HG03196 (cell line): ENCODE measurements at regions not wholly inside any gene's neighbourhood (a gene's known extent, or its start where the extent isn't known, plus 50 kb on each side); places are given as distances from the start of the nearest gene placed in this dataset.
"Not testable (repeated sequence)": the region's sequence is repeated elsewhere in the genome, so short reads cannot be mapped to it uniquely, and the experiment has no call there.

Source experiments
- ATAC-seq: cut with Tn5 transposase; IDR thresholded peaks from one replicate; pipeline ENCODE4 v1.9.1; 2021; ENCODE audit not compliant: unreplicated experiment

DNA sequence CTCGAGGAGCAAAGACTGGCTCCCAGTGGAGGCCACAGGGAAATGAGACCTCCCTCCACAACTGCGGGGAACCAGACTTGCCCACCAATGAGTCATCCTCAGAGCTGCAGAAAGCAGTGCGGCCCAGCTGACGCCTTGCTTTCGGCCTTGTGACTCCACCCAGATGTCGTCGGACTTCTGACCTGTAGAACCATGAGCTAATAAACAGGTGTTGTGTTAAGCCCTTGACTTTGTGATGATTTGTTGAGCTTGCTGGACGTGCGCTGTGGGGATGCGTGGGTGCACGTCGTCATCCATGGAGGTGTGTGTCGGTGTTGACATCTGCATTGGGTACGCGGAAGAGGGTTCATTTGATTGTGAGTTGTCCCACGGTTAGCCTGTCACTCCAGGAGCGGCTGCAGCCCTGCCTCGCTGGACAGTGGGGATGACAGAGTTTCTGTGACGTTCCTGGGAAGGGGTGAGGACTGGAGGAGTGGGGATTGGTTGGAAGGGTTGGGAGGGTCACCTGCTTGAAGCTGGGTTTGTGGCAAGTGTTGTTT lies 154.1 kb downstream of the SH3BP4 start:
- no peak for ATAC-seq

DNA sequence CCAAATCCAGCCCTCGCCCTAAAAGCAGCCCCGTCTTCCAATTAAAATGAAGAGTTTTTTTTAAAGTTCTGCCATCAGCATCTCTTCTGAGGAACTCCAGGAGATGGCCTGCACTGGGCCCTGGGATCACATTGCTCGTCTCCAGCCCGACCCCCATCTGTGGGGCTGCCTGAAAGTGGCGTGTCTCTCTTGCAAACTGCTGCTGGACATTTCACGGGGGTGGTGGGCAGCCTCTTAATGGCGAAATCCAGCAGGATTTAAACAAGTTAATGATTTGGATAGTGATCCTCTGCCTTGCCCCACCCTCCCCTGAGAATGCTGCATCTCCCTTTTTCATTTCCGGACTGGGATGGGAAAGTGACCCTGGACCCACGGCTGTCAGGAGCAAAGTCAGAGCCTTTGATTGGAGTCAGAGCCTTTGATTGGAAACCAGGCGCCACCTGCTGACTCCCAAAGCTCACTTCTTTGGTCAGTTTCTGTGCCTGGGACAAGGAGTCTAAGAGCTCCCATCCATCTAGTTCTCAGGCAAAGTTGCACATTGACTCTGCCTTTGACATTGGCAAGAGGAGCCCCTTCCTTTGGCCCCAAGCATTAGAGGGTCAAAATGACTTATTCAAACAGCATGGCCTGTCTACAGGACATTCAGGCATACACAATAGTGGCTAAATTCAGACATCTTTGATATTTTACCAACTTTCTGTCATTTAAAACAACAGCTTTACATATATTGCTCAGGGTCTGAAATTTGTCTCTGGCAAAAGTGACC lies 155.2 kb downstream of the SH3BP4 start:
- ATAC-seq, result no peak

DNA sequence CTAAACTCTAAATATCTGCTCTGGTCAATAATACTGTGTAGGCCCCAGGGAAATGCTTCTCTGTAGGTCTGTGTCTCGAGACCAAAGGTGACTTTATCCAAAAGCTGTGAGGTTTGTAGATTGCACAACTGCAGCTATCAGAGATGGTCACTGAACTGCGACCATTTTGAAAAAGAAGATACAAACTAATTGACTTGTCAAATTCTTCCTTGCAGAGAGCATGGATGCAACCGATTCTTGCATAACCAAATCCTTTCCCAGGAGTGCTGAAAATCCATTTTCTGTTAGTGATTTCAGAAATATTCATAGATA lies 155.8 kb downstream of the SH3BP4 start:
- ATAC-seq, result no peak

DNA sequence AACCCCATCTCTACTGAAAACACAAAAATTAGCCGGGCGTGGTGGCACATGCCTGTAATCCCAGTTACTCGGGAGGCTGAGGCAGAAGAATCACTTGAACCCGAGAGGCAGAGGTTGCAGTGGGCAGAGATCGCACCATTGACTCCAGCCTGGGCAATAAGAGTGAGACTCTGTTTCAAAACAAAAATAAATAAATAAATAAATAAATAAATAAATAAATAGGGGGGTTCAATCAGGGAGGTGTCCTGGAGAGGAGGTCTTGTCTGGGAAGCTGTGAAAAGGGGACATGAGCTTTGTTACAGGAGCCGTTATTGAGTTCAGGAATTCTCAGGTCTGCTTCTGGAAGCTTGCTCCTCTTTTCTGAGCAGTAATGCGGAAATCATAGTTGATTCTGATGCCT lies 157.7 kb downstream of the SH3BP4 start:
- ATAC-seq, result not testable (repeated sequence)

DNA sequence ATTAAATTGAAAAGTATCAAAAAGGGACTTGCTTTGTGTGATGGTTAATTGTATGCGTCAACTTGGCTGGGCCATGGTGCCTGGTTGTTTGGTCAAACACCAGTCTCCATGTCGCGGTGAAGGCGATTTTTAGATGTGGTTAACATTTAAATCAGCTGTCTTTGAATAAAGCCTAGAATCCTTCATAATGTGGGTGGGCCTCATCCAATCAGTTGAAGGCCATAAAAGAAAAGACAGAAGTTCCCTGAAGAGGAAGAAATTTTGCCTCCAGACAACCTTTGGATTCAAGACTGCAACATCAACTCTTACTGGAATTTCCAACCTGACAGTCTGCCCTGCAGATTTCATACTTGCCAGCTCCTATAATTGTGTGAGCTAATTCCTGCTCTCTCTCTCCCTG lies 160.5 kb downstream of the SH3BP4 start:
- no peak for ATAC-seq

DNA sequence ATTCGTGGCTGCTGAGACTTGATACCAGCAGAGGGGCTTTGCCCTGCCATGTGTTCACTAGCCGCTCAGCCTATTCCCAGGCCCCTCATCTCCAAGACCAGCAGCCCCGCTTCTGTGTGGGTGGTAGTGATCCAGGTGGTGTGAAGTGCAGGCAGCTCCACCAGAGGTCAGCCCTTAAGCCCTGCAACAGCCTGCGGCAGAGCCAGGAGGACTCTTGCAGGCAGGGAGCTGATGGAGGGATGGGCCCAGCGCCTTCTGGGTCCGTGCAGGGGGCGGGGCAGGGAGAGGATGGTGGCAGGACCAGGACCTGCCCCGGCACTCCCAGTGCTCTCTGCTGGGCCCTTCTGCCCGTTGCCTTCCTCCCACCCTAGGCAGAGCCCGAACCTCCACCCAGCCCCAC lies 162.0 kb downstream of the SH3BP4 start:
- no peak for ATAC-seq

DNA sequence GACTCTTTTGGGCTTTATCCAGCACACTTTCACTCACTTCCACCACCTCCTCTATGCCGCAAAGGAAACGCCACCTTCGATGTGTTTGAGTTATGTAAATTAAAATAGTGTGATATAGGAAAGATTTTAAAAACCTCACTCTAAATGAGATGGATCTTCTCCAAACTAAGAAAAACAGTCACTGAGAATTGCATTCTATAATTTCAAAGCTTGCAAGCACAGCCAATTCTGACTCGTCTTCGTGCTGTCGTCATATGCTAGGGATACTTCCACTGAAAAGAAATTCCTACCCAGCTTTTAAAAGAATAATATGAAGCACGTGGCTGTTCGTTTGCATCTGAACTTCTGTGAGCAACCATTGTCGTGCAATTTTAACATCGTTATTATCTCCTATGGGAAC lies 162.5 kb downstream of the SH3BP4 start:
- no peak for ATAC-seq

DNA sequence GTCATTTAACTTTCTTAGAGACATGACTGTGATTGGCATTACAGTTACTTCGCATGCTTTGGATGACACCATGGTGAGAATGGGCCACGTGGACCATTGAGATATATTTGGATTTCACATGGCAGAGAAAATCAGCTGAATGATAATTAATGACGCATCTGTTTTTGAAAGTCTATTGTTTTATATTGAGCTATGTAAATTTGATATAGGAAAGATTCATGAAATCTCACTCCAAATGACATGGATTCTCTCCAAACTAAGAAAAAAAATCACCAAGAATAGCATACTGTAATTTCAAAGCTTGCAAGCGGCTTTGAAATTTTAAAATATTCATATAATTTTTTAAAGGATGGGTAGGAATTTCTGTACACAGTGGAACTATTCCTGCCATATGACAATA lies 163.7 kb downstream of the SH3BP4 start:
- ATAC-seq, result no peak

DNA sequence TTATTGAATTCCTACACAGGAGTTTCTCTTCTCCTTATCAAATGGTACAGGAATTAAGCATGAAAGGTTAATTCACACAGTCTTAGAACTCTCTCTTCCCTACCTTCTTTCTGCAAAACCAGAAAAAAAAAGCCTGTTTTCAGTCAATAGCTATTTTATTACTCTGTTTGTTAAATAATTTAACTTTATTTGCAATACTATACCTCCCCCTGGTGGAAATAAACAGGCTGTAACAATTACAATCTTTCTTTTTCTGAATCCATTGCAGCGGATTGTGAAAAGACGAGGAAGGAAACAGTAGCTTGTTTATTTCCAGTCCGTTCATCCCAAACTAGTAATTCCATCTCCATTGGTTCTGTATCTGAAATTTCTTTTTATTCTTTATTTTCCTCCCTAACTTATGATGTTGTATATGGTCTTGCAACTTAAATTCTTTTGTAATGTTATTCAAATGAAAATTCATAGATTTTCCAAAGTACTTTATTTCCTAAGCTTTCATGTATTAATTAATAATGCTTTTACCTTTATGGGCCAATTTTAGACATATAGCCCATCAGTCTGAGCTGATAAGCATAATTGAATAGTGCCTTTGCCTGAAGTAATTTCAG lies 165.2 kb downstream of the SH3BP4 start:
- ATAC-seq, result no peak

DNA sequence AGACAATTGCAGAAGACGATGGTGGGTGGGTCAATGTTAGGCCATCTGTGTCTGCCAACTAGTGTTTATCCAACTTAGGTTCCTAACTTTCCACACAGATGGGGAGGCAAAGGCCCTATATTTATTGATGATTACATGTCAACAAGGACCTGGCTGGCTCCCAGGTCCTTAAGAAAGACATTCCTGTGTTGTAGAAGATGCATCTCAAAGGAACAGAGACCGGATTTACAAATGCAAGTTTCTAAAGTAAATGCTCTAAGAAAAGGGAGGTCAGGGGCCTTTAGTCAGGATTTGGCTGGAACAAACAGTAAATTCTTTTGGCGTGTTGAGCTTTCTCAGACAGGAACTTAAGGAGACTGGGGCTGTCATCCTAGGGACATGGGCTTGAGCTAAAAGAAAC lies 175.0 kb downstream of the SH3BP4 start:
- no peak for ATAC-seq

DNA sequence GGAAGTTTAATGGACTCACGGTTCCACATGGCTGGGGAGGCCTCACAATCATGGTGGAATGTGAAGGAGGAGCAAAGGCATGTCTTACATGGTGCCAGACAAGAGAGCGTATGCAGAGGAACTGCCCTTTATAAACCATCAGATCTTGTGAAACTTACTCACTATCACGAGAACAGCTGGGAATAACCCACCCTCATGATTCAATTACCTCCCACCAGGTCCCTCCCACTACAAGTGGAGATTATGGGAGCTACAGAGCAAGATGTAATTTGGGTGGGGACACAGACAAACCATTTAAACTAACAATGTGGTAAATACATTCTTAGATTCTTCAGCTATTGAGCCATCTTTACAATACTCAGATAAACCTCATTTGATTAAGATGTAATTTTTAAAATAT lies 176.1 kb downstream of the SH3BP4 start:
- ATAC-seq, result no peak

DNA sequence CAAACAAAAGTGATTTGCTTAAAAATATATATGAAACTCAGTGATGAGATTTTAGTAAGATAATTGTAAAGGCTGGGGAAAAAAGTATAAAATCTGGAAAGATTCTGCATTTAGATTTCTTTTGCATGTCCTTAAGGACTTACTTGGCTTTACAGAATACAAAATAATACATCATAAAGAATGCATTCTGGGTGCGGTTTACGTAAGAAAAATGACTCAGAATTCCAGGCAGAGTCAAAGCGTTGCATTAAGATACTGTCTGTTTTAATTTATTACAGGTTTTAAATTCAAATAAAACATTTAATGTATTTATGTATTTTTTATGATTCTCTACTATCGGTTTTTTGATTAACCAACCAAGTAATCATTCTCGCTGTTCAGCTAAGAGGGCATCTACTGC lies 178.0 kb downstream of the SH3BP4 start:
- no peak for ATAC-seq

DNA sequence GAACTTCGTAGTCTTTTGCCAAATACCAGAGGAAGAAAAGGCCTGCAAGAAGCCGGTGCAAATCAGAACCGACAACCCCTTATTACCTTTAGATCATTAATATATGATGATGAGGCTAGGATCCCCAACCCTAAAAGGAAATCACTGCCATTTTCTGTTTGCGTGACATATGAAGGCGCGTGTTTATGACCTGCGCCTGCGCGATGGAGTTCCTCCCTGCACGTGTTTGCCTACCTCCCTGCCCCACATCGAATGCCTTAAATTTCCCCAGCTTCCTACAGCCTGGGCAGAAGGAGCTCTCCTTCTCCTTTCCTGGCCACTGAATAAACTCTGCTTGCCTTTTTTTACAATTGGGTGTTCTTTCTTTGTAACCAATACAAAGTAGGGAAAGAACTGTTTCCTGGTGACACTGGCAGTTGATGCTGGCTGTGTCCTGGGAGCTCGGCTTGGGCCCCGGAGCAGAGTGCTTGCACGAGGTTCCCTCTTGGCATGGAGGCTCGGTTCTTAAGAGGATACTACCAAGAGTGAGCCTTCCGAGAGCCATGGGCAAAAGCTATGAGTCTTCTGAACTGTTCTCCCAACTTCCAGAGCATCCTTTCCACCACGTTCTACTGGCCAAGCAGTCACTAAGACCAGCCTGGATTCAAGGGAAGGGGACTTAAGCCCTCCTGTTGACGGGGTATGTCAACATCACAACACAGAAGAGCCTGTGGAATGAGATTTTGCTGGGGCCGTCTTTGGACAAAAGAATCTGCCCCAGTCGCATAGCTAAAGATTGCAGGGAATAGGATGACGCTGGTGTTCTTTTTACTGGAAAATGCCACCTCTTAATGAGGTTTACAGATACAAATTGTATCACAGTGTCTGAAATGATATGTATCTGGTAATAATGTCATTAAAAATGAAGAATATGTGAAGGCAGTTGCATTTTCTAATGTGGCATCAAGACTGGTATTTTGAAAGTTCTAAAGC lies 179.8 kb downstream of the SH3BP4 start:
- ATAC-seq, result no peak

DNA sequence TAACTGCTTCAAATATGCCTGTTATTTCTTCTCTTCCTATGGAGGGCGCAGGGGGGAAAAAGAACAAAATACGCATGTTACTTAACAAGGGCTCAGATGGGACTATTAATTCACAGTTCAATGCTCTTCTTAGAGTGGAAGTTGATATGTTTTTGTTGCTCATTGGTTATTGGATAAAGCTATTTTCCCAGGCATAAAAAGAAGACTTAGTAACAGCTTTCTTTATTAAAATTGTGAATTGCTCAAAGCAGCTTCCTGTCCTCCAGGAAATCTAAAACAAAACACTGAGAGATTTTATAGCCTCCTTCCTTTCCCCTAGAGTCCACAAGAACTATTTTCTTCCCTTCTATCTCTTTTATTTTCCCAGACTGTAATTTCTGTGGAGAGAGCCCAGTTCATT lies 180.8 kb downstream of the SH3BP4 start:
- ATAC-seq, result no peak

DNA sequence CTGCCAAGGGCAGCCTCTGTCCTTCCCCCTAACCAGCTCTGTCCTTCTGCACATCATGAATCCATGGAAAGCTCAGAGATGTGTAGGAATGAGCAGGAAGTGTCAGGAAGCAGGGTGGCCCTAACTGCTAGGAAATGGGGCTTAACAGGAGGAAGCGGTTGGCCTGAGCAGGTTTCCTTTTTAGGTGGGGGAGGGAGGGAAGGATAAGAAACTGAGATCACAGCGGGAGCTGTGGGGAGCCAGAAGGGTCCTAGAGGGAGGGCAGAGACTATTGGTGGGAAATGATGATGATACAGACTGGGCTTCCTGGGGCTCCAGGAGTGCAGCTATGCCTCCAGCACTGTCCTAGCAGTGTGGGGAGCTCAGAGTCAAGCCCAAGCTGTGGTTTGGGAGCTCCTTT lies 182.0 kb downstream of the SH3BP4 start:
- no peak for ATAC-seq

DNA sequence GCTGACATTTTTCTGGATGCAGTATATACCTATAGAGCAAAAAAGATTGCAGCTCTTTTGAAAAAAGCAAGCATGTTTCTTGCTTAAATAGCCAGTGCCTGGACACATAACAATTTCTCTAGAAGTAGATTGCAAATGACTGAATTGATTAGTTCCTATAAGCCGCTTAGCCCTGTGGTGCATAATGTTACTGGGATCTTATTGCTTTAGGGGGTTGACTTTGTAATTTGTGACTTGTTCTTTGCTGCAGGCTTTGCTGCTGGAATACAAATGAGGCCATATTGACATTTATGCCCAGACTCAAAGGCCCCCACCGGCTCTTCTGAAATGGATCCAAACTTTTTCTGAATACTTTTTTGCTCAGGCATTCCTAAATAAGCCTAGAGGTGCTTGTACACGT lies 182.6 kb downstream of the SH3BP4 start:
- ATAC-seq, result no peak

DNA sequence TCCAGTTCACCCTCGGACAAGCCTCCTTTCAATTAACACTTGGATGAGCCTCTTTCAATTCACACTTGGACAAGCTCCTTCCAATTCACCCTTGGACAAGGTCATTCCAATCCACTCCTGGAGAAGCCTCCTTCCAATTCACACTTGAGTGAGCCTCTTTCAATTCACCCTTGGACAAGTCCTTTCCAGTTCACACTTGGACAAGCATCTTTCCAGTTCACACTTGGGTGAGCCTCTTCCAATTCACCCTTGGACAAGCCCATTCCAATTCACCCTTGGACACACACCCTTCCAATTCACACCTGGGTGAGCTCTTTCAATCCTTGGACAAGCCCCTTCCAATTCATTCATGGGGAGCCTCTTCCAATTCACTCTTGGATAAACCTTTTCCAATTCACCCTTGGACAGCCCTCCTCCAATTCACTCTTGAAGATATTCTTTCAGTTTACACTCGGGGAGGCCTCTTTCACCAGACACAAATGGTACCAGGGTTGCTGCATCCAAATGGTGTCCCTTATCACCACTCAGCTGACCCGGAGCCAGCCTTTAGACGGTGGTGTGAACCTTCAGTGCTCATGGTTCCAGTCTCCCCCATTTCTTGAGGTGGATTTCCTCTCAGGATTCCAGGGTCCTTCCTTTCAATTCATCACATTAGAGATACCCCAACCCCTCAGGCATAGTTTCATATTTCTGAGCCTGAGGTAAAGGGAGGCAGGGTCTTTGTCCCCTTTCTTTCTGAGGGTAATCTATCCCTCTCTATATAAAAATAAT lies 183.6 kb downstream of the SH3BP4 start:
- no peak for ATAC-seq

DNA sequence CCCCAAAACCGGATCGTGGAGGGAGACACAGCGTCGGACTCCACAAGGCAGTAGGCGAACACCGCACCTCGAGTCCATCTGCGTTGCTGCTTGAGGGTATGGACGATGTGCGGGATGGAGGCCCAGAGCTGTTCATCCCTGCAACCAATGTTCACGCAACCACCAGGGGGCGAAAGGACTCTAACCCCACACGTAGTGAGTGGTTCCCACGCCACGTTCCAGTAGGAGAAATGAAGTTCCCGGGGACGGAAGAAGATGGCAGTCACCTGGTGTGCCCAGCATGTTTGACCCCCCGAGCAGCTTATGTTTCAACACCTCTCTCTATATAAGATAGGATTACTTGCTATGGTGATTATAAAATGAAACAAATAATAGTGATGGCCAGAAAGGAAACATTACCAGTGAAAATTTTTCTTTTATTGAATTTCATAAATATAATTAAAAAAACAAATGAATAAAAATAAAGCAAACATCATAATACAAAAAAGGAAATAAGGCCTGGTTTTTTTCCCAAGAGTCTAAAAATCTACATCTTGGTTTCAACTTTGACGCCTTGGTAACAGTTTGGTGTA lies 184.3 kb downstream of the SH3BP4 start:
- no peak for ATAC-seq

DNA sequence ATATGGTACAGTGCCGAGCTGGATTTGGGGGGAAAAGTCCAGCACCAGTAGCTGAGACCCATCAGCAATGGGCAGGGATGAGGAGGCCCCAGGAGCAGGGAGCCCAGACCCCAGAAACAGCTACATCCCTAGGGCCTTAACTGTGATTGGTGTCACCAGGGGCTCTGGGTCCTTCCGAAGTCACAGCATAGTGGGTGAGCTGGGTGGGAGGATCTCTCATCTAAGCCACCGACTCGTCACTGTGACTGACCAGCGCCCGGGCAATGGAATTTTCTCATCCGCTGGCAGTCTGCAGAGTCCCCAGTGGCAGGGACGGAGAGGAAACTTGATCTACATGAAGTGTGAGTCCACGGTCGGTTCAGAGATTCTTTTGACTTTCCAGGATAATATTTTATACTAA lies 186.5 kb downstream of the SH3BP4 start:
- no peak for ATAC-seq

DNA sequence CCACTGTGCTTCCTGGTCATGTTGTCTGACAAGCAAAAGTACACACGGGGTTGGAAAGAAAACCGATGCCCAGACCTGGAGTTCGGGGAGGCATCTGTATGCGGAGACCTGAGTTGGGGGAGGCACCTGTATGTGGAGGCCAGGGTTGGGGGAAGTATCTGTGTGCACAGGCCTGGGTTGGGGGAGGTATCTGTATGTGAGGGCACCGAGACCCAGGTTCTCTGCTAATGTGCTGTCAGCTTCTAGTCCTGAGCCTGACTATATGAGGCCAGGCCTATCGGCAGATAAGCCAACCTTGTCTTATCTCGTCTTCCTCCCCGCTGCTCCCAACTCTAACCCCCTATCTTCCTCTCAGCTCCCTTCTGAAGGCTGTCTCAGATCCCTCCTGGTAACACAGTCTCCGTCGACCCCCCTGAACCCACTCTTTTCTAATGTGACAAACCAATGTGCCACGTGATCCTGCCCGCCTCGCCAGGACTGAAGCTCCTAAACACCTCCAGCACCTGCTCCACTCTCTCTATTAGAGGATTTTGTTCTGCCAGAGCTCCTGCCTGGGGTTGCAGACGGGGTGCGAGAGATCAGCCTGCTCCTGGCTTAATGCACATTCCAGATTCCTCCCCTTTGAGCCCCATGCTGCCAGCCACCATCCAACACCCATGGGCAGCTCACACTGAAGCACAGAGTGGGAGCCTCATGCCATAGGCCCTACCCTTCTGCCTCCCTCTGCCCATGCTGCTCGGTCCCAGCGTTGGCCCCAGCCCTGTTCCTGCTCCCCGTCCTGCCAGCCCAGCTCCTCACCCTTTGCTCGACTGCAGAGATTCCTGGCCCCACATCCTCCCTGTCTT lies 188.4 kb downstream of the SH3BP4 start:
- ATAC-seq, result no peak
